ENCODE measurements at regions not wholly inside any gene's neighbourhood (a gene's known extent, or its start where the extent isn't known, plus 50 kb on each side); places are given as distances from the start of the nearest gene placed in this dataset.

DNA sequence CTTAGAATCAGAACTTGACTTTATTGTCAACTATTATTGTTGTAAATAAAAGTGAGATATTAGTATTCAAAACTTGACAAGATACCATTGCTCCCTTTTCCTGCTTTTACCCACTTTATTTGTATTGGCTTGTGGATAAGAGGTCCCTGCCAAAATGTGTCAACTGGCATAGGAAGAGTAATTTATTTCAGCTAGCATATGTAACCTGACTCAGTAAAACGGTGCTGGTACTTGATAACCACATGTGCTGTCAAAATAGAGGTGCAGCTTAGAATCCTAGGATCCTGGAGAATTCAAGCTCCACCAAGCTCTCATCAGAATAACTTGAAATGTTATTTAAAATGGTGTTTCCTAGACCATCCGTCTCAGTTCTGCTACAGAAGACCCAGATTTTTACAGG, 90.2 kb upstream of the TGFBR2 start:
- TF ChIP-seq, protein P1, sequence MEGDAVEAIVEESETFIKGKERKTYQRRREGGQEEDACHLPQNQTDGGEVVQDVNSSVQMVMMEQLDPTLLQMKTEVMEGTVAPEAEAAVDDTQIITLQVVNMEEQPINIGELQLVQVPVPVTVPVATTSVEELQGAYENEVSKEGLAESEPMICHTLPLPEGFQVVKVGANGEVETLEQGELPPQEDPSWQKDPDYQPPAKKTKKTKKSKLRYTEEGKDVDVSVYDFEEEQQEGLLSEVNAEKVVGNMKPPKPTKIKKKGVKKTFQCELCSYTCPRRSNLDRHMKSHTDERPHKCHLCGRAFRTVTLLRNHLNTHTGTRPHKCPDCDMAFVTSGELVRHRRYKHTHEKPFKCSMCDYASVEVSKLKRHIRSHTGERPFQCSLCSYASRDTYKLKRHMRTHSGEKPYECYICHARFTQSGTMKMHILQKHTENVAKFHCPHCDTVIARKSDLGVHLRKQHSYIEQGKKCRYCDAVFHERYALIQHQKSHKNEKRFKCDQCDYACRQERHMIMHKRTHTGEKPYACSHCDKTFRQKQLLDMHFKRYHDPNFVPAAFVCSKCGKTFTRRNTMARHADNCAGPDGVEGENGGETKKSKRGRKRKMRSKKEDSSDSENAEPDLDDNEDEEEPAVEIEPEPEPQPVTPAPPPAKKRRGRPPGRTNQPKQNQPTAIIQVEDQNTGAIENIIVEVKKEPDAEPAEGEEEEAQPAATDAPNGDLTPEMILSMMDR (IDR thresholded peaks at IDR 0.05; ENCODE audit: insufficient read depth, low read length, poor library complexity, severe bottlenecking) = no peak
- no peak for TF ChIP-seq EZH2phosphoT487 (conservative IDR thresholded peaks at IDR 0.05; ENCODE audit: low read length)
- H3K36me3 ChIP-seq (ENCODE audit: low read length) = no peaks in the 10 kb centered on the region
- no peak overlapping the region for H3K9ac ChIP-seq (ENCODE audit: low read length)
- no peaks in the 10 kb centered on the region for H4K20me1 ChIP-seq (ENCODE audit: low read depth, low read length)
- H3K4me3 ChIP-seq (ENCODE audit: insufficient read depth, low read length, poor library complexity, severe bottlenecking) = no peak overlapping the region
- H3K9me2 ChIP-seq (replicated peaks; ENCODE audit: insufficient read depth, low read length) = no peaks in the 10 kb centered on the region
- no peaks in the 10 kb centered on the region for H3K9me3 ChIP-seq (ENCODE audit: insufficient read depth, low read length)
- no peak overlapping the region for H3K27ac ChIP-seq (ENCODE audit: low read depth, low read length)
- no peaks in the 10 kb centered on the region for H3F3A ChIP-seq (ENCODE audit: insufficient read depth)
- H2AFZ ChIP-seq (ENCODE audit: low read depth, low read length, severe bottlenecking) = no peak overlapping the region
- no peaks in the 10 kb centered on the region for H3K79me2 ChIP-seq (ENCODE audit: insufficient read depth, low read length)
- no peak overlapping the region for H3K4me2 ChIP-seq (ENCODE audit: low read depth, low read length, poor library complexity, severe bottlenecking)
- no peaks in the 10 kb centered on the region for H3K27me3 ChIP-seq (ENCODE audit: low read length)

DNA sequence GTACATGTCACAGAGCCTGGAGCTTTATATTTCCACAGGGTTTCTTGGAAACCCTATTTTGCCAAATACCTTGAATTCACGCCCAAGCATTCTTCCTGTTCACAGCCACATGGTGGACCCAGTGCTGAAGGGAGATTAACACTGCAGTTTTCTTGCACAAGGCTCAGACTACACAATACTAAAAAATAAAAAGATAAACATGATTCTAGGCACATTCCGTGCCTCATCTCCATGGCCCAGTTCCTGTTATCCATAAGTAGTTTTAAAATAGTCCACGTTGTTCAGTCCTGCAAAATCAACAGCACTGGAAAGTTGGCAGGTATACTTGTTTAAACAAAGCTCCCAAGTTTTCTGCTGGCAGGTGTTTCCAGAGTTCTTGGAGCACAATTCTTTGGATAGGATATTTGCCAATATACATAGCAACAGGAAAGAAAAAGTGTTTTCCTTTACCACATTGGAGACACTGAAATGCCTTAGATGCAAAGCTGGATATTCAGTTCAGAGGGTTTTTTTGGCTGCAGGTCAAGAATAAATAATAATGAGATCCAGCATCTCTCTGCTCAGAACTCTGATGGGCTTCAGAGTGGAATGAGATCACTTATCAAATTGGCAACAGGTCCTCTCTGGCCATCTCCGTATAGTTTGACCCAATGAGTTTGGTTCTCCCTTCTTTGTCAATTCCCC, 88.1 kb upstream of the TGFBR2 start:
- Histone ChIP-seq H2AFZ (ENCODE audit: low read depth, low read length, severe bottlenecking) (no peak overlapping the region), H3K4me2 (ENCODE audit: low read depth, low read length, poor library complexity, severe bottlenecking) (no peak overlapping the region), H4K20me1 (ENCODE audit: low read depth, low read length) (no peaks in the 10 kb centered on the region), H3K27ac (ENCODE audit: low read depth, low read length) (no peak overlapping the region), H3K36me3 (ENCODE audit: low read length) (no peaks in the 10 kb centered on the region), H3K27me3 (ENCODE audit: low read length) (no peaks in the 10 kb centered on the region), H3K79me2 (ENCODE audit: insufficient read depth, low read length) (no peaks in the 10 kb centered on the region), H3K9ac (ENCODE audit: low read length) (no peak overlapping the region), H3F3A (ENCODE audit: insufficient read depth) (no peaks in the 10 kb centered on the region), H3K9me3 (ENCODE audit: insufficient read depth, low read length) (no peaks in the 10 kb centered on the region), H3K4me3 (ENCODE audit: insufficient read depth, low read length, poor library complexity, severe bottlenecking) (no peak overlapping the region), H3K9me2 (replicated peaks; ENCODE audit: insufficient read depth, low read length) (no peaks in the 10 kb centered on the region)
- TF ChIP-seq EZH2phosphoT487 (conservative IDR thresholded peaks at IDR 0.05; ENCODE audit: low read length) = no peak
- TF ChIP-seq, protein P1 (IDR thresholded peaks at IDR 0.05; ENCODE audit: insufficient read depth, low read length, poor library complexity, severe bottlenecking) = no peak

DNA sequence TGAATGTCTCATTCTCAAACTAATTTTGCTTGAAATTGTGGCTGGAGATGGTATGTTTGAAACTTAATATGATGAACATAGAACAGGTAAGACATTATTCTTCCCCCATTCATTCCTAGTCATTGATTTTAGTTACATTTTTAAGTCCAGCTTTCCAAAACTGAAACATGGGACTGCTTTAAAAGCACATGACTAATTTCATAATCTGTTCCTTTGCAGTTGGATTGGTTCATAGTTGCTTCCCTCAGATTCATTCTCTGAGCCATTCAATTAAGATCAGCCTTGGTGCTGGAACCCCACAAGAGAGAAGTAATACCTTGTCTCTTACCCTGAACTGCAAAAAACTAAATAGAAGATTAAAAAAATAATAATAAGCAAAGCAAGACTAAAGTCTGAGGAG, 87.5 kb upstream of the TGFBR2 start:
- Histone ChIP-seq H3K4me3 (ENCODE audit: insufficient read depth, low read length, poor library complexity, severe bottlenecking) (no peak overlapping the region), H3K27me3 (ENCODE audit: low read length) (no peaks in the 10 kb centered on the region), H3F3A (ENCODE audit: insufficient read depth) (no peaks in the 10 kb centered on the region), H3K9me3 (ENCODE audit: insufficient read depth, low read length) (no peaks in the 10 kb centered on the region), H3K36me3 (ENCODE audit: low read length) (no peaks in the 10 kb centered on the region), H3K4me2 (ENCODE audit: low read depth, low read length, poor library complexity, severe bottlenecking) (no peak overlapping the region), H3K27ac (ENCODE audit: low read depth, low read length) (no peak overlapping the region), H2AFZ (ENCODE audit: low read depth, low read length, severe bottlenecking) (no peak overlapping the region), H3K9me2 (replicated peaks; ENCODE audit: insufficient read depth, low read length) (no peaks in the 10 kb centered on the region), H3K79me2 (ENCODE audit: insufficient read depth, low read length) (no peaks in the 10 kb centered on the region), H4K20me1 (ENCODE audit: low read depth, low read length) (no peaks in the 10 kb centered on the region), H3K9ac (ENCODE audit: low read length) (no peak overlapping the region)
- TF ChIP-seq, protein P1 (IDR thresholded peaks at IDR 0.05; ENCODE audit: insufficient read depth, low read length, poor library complexity, severe bottlenecking) = no peak
- no peak for TF ChIP-seq EZH2phosphoT487 (conservative IDR thresholded peaks at IDR 0.05; ENCODE audit: low read length)

Measured in SU-DHL-6 (cell line).